Heart left ventricle (tissue), 13 donors: ENCODE measurements at regions not wholly inside any gene's neighbourhood (a gene's known extent, or its start where the extent isn't known, plus 50 kb on each side); places are given as distances from the start of the nearest gene placed in this dataset.

ENCODE experiments used
- CTCF ChIP-seq, 12 donors: fragments of 200-600 bp; sonication (generic) in 4 of 12; IDR thresholded peaks; one replicate each; pipeline versions ENCODE4 v1.5.0 to v1.8.0; 2018 to 2022; ENCODE audit warnings: antibody characterized with exemption in 12 of 12, mild to moderate bottlenecking in 5 of 12
- POLR2A ChIP-seq, 2 donors: fragments of 450-650 bp; IDR thresholded peaks; one replicate each; pipeline ENCODE4 v1.6.1; 2017; ENCODE audit warnings: antibody characterized with exemption in 2 of 2, mild to moderate bottlenecking in 2 of 2, moderate library complexity in 2 of 2
- donor health status: ischemic (EF 13 %, LVEDD 7.1; RV severe dilation, severe dysfunction).
- donor health status: DM: no; HTN: yes; CAD: no.
- donor health status: DM: no; HTN: no; CAD: no.
- donor health status: ischemic (EF 25% LVEDD 6.9; RV normal size, moderate dysfunction).
- donor health status: ischemic (EF 25% LVEDD 5.7; RV mildly dilated, moderate dysfunction).
- donor health status: ischemic (EF 35%, LVEDD 5.7; RV mildly dilated, moderate dysfunction).
- donor health status: nonischemic (EF 11% LVEDD 7.7; RV severe dilation, severe dysfunction).
- donor health status: DM: yes; HTN: yes; CAD: no.
- donor health status: PGD.
- donor health status: ischemic (EF 29% LVEDD 5.4; RV normal size, mild dysfunction).
- donor health status: nonischemic (EF 23%, LVEDD 6.1; RV moderate dilation, normal function).

GRCh38 chr7:112873831-112874553 is 83.8 kb upstream of the TMEM168 start:
- TF ChIP-seq CTCF (IDR thresholded peaks at IDR 0.05), result no peak
- TF ChIP-seq POLR2A (IDR thresholded peaks at IDR 0.05), result no peak
